ENCODE measurements at regions not wholly inside any gene's neighbourhood (a gene's known extent, or its start where the extent isn't known, plus 50 kb on each side); places are given as distances from the start of the nearest gene placed in this dataset.
"Not testable (repeated sequence)": the region's sequence is repeated elsewhere in the genome, so short reads cannot be mapped to it uniquely, and the experiment has no call there.

DNA sequence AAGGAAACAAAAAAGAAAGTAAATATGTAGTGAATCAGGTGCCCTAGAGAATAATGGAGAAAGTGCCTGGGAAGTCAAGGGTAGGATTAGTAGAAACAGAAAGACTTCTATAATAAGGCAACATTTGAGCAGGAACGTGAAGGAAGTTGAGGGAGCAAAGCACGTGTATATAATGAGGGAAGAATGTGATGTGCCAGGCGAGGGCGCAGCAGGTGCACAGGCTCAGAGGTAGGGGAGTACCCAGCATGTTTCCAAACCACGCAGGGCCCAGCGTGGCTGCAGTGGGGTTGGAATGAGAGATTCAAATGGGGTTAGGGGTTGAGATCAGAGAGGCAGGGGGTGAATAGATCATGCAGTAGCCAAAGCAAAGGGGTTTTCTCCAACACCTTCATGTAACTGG, 91.9 kb upstream of the VGLL4 start:
- H3K27ac Mint-ChIP-seq (ENCODE audit: low read depth, unreplicated experiment), result no peak overlapping the region
- TF ChIP-seq, protein P1, sequence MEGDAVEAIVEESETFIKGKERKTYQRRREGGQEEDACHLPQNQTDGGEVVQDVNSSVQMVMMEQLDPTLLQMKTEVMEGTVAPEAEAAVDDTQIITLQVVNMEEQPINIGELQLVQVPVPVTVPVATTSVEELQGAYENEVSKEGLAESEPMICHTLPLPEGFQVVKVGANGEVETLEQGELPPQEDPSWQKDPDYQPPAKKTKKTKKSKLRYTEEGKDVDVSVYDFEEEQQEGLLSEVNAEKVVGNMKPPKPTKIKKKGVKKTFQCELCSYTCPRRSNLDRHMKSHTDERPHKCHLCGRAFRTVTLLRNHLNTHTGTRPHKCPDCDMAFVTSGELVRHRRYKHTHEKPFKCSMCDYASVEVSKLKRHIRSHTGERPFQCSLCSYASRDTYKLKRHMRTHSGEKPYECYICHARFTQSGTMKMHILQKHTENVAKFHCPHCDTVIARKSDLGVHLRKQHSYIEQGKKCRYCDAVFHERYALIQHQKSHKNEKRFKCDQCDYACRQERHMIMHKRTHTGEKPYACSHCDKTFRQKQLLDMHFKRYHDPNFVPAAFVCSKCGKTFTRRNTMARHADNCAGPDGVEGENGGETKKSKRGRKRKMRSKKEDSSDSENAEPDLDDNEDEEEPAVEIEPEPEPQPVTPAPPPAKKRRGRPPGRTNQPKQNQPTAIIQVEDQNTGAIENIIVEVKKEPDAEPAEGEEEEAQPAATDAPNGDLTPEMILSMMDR (IDR thresholded peaks at IDR 0.05; ENCODE audit: unreplicated experiment), result no peak

DNA sequence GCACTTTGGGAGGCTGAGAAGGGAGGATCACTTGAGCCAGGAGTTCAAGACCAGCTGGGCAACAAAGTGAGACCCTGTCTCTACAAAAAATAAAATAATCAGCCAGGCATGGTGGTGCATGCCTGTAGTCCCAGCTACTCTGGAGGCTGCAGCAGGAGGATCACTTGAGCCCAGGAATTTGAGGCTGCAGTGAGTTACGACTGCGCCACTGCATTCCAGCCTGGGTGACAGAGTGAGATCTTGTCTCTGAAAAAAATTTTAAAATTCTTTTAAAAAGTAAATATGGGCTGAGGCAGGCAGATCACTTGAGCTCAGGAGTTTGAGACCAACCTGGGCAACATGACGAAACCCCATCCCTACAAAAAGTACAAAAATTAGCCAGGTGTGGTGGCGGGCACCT, 91.4 kb upstream of the VGLL4 start:
- H3K36me3 Mint-ChIP-seq (ENCODE audit: insufficient read depth, unreplicated experiment); H3K9me3 Mint-ChIP-seq (ENCODE audit: unreplicated experiment); H3K27me3 Mint-ChIP-seq (ENCODE audit: insufficient read depth, unreplicated experiment); intact Hi-C loops (cut with micrococcal nuclease); BruUV-seq (replicated peaks); H3K27ac Mint-ChIP-seq (ENCODE audit: low read depth, unreplicated experiment); DNase-seq (ENCODE audit: unreplicated experiment); H3K4me3 Mint-ChIP-seq (ENCODE audit: unreplicated experiment); H3K4me1 Mint-ChIP-seq (ENCODE audit: insufficient read depth, unreplicated experiment): not testable (repeated sequence)
- POLR2A ChIA-PET, result interaction anchor here (0.7 kb wide), 2 partner anchors 16 to 87 kb away, joined by 3 read pairs; no protein-coding TSS in a partner anchor
- CTCF ChIA-PET, result interaction anchor here (0.6 to 0.8 kb wide), 4 partner anchors 17 to 105 kb away, joined by 3 read pairs; no protein-coding TSS in a partner anchor

More for the DNA sequence above, 91.9 kb upstream of the VGLL4 start:
- Mint-ChIP-seq H3K9me3 (ENCODE audit: unreplicated experiment) (no peaks in the 10 kb centered on the region), H3K4me1 (ENCODE audit: insufficient read depth, unreplicated experiment) (peaks cover 5% of the 10 kb centered on the region), H3K36me3 (ENCODE audit: insufficient read depth, unreplicated experiment) (no peaks in the 10 kb centered on the region), H3K27me3 (ENCODE audit: insufficient read depth, unreplicated experiment) (no peaks in the 10 kb centered on the region), H3K4me3 (ENCODE audit: unreplicated experiment) (no peak overlapping the region)
- DNase-seq (ENCODE audit: unreplicated experiment), result no peak
- intact Hi-C loops (cut with micrococcal nuclease), result no loop called here
- CTCF ChIA-PET, result interaction anchor here (0.6 to 0.8 kb wide), 3 partner anchors 16 to 89 kb away, joined by 3 read pairs; no protein-coding TSS in a partner anchor
- BruUV-seq (replicated peaks), result no TSS peak
- POLR2A ChIA-PET, result interaction anchor here (0.7 kb wide), 2 partner anchors 15 to 88 kb away, joined by 3 read pairs; no protein-coding TSS in a partner anchor

DNA sequence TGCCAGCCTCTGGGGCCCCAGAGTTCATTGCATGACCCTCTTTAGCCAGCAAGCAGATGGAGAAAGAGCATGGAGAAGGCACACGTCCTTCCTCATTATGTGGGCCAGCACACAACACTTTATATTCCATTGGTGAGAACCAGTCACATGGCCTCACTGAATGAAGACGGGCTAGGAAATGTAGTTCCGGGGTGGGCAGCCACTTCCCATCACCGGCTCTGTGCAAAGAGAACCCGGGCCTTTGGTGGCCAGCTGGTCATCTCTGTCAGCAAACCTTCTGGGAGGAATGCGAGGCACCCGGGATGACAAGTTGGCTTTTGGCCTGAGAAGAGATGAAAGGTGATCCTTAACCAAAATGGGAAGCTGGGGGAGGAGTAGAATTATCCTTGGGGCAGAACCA, 90.2 kb upstream of the VGLL4 start:
- intact Hi-C loops (cut with micrococcal nuclease), result no loop called here
- Mint-ChIP-seq H3K36me3 (ENCODE audit: insufficient read depth, unreplicated experiment) (no peaks in the 10 kb centered on the region), H3K4me3 (ENCODE audit: unreplicated experiment) (no peak overlapping the region), H3K27ac (ENCODE audit: low read depth, unreplicated experiment) (no peak overlapping the region), H3K27me3 (ENCODE audit: insufficient read depth, unreplicated experiment) (no peaks in the 10 kb centered on the region), H3K9me3 (ENCODE audit: unreplicated experiment) (no peaks in the 10 kb centered on the region), H3K4me1 (ENCODE audit: insufficient read depth, unreplicated experiment) (peaks cover 5% of the 10 kb centered on the region)
- CTCF ChIA-PET, result interaction anchor here (0.6 kb wide), 1 partner anchor 102 kb away, joined by 3 read pairs; no protein-coding TSS in a partner anchor
- DNase-seq (ENCODE audit: unreplicated experiment), result no peak
- POLR2A ChIA-PET, result interaction anchor here (0.7 to 1.0 kb wide), 2 partner anchors 28 to 31 kb away, joined by 3 read pairs; no protein-coding TSS in a partner anchor
- TF ChIP-seq, protein P1 (IDR thresholded peaks at IDR 0.05; ENCODE audit: unreplicated experiment), result no peak
- BruUV-seq (replicated peaks), result no TSS peak

DNA sequence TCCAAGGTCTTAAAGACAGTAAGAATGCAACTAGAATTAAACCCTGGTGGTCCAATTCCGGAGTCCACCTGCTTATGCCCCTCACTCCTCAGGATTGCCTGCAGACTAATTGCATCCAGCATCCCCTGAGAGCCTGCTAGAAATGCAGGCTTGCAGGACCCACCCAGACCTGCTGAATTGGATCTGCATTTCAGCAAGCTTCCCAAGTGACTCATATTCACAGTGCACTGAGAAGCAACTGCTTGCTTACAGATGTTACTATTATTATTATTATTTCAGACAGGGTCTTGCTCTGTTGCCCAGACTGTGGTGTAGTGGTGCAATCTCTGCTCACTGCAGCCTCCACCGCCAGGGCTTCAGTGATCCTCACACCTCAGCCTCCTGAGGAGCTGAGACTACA, 83.5 kb upstream of the VGLL4 start:
- Mint-ChIP-seq H3K4me1 (ENCODE audit: insufficient read depth, unreplicated experiment) (peaks cover 7% of the 10 kb centered on the region), H3K36me3 (ENCODE audit: insufficient read depth, unreplicated experiment) (no peaks in the 10 kb centered on the region), H3K9me3 (ENCODE audit: unreplicated experiment) (no peaks in the 10 kb centered on the region), H3K4me3 (ENCODE audit: unreplicated experiment) (no peak overlapping the region), H3K27me3 (ENCODE audit: insufficient read depth, unreplicated experiment) (peaks cover 24% of the 10 kb centered on the region), H3K27ac (ENCODE audit: low read depth, unreplicated experiment) (no peak overlapping the region)
- TF ChIP-seq, protein P1 (IDR thresholded peaks at IDR 0.05; ENCODE audit: unreplicated experiment), result no peak
- ChIA-PET POLR2A (no interaction called here), CTCF (interaction anchor here (0.6 to 1.4 kb wide), 2 partner anchors 77 to 159 kb away, joined by 3 to 4 read pairs; no protein-coding TSS in a partner anchor)
- no peak for DNase-seq (ENCODE audit: unreplicated experiment)
- BruUV-seq (replicated peaks), result no TSS peak
- intact Hi-C loops (cut with micrococcal nuclease), result no loop called here

All from MCF 10A (cell line).